HEK293T (cell line): ENCODE measurements at regions not wholly inside any gene's neighbourhood (a gene's known extent, or its start where the extent isn't known, plus 50 kb on each side); places are given as distances from the start of the nearest gene placed in this dataset.

ENCODE experiments used
- ARNT ChIP-seq: fragments of 450-650 bp; IDR thresholded peaks from 2 replicates; pipeline ENCODE4 v1.6.1; 2017; ENCODE audit warnings: mild to moderate bottlenecking
- CTBP1 ChIP-seq: fragments of 450-650 bp; IDR thresholded peaks from 2 replicates; pipeline ENCODE4 v1.6.1; 2016; ENCODE audit warnings: borderline replicate concordance
- FOXK2 ChIP-seq: fragments of 450-650 bp; IDR thresholded peaks from 2 replicates; pipeline ENCODE4 v1.6.1; 2016; ENCODE audit warnings: mild to moderate bottlenecking
- FOXM1 ChIP-seq: fragments of 450-650 bp; IDR thresholded peaks from 2 replicates; pipeline ENCODE4 v1.6.1; 2017; ENCODE audit warnings: mild to moderate bottlenecking, borderline replicate concordance
- HDGF ChIP-seq: fragments of 450-650 bp; IDR thresholded peaks from 2 replicates; pipeline ENCODE4 v1.6.1; 2017; ENCODE audit warnings: antibody characterized with exemption, borderline replicate concordance
- L3MBTL2 ChIP-seq: fragments of 450-650 bp; conservative IDR thresholded peaks from 2 replicates; pipeline ENCODE4 v1.6.1; 2016; ENCODE audit warnings: mild to moderate bottlenecking
- NFRKB ChIP-seq: fragments of 450-650 bp; IDR thresholded peaks from 2 replicates; pipeline ENCODE4 v1.6.1; 2016; ENCODE audit warnings: mild to moderate bottlenecking, moderate library complexity
- SP1 ChIP-seq: fragments of 450-650 bp; IDR thresholded peaks from 2 replicates; pipeline ENCODE4 v1.6.1; 2017
- SUZ12 ChIP-seq: fragments of 450-650 bp; IDR thresholded peaks from 2 replicates; pipeline ENCODE4 v1.6.1; 2016; ENCODE audit warnings: mild to moderate bottlenecking

DNA sequence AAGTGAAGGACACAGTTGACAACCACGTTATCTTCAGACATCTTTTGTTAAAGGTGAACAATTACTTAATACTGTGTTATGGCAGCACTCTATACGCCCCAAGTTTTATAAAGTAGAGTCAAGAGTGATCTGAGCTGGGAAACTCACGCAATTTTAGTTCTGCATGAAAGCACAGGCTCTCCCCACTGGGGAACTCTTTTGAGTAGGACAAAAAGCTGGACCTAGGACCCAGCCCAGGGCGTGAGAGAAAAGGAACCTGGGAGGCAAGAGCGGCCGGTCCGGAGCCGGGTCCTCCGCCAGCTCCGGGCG is 152.6 kb upstream of the SLC4A4 start:
- TF ChIP-seq SP1 (no peak), FOXM1 (no peak), L3MBTL2 (no peak), NFRKB (no peak), CTBP1 (no peak), SUZ12 (no peak), FOXK2 (no peak), HDGF (no peak), ARNT (no peak)
